Inferior parietal cortex (tissue), 1 donor: ENCODE measurements at regions not wholly inside any gene's neighbourhood (a gene's known extent, or its start where the extent isn't known, plus 50 kb on each side); places are given as distances from the start of the nearest gene placed in this dataset.

ENCODE experiments used
- DNase-seq: peaks from one replicate; pipeline ENCODE4 v3.0.0-alpha.2; 2016; ENCODE audit errors: extremely low spot score

DNA sequence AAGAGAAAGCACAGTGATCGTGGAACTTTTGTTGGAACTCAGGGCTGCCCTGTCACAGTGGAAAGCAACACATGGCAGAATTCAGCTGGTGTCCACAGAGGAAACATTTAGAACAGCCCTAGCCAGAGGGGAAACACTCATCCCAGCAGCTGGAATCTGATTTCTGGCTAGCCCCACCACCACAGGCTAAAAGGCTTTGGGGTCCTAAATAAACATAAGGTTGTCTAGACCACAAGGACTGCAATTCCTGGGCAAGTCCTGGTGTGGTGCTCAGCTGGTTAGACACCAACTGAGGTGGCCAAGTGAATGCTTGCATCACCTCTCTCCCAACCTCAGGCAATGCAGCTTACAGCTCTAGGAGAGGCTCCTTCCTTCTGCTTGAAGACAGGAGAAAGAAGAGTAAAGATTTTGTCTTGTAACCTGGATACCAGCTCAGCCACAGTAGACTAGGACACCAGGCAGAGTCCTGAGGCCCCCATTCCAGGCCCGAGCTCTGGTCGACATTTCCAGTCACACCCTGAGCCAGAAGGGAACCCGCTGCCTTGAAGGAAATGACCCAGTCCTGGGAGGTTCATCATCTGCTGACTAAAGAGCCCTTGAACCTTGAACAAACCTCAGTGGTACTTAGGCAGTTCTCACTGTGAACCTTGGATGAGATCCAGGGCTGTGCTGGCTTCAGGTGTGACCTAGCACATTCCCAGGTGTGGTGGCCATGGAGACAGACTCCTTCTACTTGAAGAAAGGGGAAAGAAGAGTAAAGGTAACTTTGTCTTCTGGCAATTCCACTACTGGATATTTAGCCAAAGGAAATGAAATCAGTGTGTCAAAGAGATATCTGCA lies 85.4 kb upstream of the PLXNC1 start:
- no peak for DNase-seq

DNA sequence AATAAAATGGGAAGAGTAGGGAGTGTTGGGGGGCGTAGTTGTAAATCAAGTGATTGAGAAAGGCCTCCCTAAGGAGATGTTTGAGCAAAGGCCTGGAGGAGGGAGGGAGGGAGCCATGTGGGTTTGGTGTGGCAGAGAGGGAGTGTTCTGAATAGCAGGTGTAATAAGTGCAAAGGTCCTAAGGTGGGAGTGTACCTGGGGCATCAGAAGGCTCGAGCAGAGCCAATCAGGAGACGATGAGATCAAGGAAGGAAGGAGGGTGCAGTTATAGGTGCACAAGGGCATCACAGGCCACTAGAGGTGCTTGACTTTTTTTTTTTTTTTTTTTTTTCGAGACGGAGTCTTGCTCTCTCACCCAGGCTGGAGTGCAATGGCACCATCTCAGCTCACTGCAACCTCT lies 77.9 kb upstream of the PLXNC1 start:
- DNase-seq: no peak

DNA sequence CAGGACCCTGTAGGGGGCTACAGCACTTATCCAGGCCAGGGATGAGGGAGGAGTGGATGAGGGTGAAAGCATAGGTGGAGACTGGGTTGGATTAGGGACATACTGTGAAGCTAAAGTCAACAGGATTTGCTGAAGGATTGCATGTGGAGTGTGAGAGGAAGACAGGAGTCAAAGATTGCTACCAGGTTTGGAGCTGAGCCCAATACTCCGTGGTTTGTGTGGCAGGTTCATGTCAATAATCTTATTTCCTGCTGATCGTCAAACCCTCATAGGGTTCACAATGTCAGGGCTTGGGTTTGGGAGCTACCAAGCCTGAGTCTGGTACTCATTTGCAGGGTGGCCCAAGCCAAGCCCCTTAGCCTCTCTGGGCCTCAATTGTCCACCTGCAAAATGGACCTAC lies 77.1 kb upstream of the PLXNC1 start:
- DNase-seq: no peak

DNA sequence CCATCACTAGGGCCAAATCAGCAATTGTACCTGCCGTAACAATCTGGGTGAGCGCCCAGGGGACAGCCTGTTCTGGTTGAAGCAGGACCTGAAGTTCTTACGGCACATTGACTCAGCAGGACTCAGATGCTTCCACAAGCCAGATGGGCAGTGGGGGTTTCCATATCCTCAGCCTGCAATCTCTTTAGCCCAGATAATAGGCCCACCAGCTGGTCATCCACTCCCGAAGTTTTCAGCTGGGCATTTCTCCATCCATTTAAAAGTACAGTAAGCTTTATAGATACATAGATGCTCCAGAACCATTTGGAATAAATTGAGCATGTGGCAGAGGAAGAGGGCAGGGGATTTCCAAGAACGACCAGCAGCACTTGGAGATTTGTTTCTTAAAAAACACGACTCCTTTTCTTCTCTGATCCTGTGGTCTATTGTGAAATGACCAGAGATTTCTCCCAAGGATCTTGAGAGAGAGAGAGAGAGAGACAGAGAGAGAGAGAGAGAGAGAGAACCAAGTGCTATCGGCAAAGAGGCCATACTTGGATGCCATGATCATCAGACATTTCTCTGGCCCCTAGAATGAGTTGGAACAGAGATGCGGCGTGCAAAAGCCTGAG lies 74.8 kb upstream of the PLXNC1 start:
- no peak for DNase-seq

DNA sequence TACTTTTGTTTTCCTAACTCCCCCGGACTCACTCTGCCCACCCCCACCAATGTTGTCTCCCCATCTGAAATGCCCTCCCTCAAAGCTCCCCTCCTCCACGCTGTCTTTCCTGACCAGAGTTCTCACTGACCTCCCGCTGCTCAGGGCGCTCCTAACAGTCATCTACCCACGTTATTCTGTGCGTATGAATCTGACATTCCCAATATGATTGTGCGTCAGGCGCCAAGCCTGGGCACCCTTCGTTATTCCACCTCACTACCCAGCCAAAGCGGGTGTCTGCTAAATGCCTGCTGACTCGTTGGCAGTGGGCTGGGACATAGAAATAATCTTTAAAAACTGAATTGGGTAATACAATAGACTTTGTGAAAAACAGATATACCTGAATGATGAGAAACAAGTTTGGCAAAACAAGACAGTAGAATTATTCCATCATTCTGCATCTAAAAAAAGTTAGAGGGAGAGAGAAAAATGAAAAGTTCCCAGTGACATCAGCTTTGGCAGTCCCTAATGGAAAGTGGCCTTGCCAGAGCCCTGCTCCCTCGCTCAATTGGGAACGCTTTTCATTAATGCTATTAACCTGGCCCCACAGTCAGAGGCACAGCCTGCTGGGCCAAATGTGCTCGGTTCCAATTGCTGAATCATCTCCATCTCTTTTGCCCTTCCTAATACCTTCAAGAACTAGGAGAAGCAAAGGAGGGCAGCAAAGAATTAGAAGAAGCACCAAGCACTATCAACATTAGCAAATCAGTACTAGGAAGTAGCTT lies 74.0 kb upstream of the PLXNC1 start:
- no peak for DNase-seq

DNA sequence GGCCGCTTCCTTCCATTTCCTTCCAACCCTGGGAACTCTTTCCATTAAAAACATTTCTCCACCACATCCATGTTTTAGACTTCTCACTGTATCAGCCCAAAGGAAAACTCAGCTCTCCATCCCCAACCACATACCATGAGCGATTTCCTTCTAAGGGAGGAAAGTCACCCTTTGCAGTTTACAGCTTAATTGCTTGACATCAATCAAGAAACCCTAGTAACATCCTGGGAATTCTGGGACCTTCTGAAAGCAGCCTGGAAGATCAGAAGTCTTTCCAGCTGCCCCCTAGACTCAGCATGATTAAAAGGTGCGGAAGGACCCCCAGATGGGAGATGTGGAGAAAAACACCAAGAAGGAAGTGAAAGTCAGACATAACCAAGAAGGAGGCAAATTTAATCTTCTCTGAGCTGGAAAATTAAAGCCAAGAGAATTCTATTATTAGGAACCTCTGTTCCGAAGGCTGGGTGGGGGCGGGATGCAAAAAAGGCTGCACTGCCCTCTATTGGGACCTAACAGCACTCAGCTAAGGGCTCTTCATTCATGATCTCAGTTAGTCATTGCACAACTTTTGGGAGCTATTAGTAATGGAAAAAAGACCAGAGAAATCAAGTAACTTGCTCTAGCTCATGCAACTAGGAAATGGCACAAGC lies 73.3 kb upstream of the PLXNC1 start:
- DNase-seq: no peak

DNA sequence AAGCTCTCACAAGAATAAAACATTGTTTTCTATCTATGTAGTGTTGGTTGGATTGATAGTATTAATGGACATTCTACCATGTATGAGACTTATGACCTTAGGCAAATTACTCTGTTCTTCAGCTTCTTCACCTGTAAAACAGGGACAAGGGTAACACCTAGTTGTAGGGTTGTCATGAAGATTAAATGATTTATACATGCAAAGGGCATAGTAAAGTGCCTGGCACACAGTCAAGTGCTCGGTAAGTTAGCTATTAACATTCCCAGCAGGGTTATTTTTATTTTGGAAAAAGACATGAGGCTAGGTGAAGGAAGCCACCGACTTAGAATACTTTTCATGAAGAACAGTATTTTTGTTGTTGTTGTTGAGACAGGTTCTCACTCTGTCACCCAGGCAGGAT lies 71.2 kb upstream of the PLXNC1 start:
- DNase-seq: no peak

DNA sequence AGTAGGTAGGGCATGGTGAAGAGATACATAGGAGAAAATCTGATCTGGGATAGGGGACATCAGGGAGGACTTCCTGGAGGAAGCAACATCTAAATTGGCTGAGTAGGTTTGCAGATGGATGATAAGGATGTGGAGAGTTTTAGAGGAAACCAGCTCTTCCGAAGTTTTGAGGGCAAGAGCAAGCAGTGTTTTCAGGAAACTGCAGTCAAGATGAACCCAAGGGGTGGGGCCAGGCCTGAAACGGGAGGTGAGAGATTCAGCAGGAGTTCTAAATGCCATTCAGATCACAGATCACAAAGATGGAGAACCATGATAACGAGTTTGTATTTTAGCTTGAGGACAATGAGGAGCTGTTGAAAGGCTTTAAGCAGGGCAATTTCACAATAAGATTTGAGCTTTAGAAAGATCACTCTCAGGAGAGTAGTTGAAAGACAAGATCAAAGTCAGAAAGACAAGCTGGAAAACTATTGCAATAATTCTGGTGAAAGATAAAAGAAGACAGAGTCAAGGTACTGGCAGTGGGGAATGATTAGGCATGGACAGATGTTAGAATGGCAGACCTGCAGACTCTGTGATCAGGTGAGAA lies 70.1 kb upstream of the PLXNC1 start:
- DNase-seq: no peak

DNA sequence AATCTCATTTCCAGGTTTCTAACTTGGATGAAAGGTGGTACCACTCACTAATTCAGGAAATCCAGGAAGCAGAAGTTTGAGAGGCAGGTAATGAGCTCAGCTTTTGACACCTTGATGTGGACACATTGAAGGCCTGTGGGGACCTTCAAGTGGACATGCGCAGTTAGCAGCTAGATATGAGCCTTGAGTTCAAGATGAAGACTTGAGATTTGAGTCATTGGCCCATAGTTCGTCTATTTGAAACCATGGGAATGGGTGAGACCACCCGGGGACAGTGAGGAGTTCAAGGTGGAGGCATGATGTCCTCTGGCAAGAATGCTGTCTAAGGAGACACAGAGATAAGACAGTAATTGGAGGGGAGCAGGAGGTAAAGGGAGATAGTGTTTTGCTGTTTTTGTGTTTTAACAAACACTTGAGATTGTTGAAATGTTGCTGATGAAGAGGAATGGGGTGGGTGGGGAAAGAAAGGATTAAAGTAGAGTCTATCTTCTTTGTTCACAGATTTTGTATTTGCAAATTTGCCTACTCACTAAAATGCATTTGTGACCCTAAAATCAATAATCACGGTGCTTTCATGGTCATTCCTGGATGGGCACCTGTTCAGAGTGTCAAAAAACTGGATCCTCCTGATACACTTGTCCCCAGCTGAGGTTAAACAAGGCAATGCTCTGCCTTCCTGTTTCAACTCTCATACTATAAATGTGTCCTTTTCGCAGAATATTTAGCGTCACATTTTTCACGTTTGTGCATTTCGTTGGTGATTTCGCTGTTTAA lies 69.5 kb upstream of the PLXNC1 start:
- DNase-seq: no peak

DNA sequence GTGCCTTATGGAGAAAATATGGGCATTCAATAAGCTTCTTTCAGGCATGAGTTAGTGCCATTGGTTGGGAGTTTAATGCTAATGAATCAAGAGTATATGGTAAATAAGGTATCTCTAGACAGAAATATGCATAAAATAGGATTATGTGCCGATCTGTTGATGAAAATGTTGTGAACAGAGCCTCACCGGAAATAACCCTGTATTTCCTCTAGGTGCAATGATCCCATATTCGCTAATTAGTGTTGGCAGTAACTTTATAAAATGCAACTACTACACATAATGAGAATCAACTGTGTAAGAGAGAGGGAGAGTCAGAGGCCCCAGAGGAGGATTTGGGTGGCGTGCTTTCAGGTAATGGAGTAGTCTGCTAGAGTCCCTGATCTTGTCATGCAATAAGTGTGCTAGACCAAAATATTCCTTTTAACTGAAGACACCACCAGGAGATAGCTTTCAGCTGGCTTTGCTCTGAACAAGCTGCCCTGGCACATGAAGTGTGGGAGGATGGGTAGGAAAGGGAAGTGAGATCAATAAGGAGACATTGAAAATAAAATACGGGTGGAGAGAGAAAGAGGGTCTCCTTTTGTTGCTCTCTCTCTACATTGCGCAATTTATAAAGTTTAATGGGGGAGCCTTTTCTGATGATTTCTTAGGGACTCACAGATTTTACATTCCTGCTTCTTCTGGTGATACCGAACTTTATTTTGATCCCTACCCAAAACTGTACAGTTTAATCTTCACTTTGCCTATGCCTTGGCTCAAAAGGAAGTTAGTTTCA lies 68.6 kb upstream of the PLXNC1 start:
- DNase-seq: no peak

DNA sequence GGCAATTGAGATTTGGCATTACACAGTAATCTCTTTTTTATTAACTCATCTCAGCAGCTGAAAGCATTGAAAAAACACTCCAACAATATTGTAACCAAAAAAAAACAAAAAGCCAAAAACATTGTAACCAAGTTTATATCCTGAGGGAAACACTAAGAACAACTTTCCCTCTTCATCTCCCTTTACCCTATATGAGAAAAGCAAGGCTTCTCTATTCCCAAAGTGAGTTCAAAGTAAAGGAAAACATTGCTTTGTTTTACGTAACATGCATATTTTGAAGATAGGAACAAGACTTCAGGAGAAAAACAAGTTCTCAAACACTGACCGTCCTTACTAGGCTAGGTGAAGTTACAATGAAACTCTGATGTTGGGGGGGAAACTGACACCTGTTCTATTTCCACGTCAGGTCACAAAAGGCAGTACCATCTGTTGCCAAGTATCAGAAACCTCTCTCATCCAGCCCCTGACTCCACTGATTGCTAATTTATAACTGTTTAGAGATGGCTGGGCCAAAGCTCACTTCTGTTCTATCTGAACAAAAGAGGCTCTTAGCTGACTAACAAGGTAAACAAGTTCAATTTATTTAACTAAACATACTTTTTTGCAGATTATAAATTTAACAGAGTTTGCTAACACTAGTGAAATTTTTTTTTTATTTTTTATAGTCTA lies 67.9 kb upstream of the PLXNC1 start:
- DNase-seq: no peak

DNA sequence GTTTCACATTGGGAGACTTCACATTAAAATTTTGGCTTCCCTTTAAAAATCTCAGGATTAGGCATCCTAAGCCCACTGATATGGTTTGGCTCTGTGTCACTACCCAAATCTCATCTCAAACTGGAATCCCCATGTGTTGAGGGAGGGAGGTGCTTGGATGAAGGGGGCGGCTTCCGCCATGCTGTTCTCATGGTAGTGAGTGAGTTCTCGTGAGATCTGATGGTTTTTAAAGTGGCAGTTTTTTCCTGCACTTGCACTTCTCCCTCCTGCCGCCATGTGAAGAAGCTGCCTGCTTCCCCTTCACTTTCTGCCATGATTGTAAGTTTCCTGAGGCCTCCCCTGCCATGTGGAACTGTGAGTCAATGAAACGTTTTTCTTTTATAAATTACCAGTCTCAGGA lies 65.7 kb upstream of the PLXNC1 start:
- DNase-seq: no peak

DNA sequence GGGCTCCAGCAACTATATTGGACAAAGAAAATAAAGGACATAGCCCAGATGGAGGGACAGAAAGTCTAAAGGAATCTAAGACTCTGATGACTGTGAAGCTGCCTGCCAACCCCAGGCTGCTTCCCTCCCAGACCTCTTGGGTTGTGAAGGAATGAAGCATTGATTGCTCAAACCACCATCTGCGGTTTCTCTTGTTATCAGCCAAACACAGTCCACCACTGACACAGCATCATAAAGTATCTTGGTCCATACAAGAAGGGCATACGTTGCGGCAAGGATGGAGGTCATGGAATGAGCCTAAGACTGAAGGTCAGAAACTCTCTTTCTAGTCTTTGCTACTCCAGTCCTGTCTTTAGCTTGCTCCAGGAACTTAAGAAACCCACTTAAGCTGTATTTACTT lies 58.5 kb upstream of the PLXNC1 start:
- DNase-seq: no peak

DNA sequence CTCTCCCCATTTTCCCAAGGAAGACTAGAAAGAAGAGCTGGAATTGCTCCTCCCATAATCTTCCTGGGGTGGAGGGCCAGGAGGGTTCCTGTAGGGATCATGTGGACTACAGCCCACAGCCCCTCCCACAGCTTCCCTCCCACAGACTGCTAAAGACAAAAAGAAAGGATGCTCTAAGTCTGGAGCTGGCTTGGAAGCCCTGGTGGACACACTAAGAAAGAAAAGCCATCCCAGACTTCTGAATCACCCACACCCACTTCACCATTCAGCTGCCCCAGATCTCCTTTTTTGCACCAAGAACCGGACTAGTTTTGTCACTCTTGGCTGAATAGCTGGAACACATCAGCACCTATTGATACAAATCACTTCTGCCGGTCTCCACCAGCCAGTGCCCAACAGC lies 56.8 kb upstream of the PLXNC1 start:
- DNase-seq: no peak

DNA sequence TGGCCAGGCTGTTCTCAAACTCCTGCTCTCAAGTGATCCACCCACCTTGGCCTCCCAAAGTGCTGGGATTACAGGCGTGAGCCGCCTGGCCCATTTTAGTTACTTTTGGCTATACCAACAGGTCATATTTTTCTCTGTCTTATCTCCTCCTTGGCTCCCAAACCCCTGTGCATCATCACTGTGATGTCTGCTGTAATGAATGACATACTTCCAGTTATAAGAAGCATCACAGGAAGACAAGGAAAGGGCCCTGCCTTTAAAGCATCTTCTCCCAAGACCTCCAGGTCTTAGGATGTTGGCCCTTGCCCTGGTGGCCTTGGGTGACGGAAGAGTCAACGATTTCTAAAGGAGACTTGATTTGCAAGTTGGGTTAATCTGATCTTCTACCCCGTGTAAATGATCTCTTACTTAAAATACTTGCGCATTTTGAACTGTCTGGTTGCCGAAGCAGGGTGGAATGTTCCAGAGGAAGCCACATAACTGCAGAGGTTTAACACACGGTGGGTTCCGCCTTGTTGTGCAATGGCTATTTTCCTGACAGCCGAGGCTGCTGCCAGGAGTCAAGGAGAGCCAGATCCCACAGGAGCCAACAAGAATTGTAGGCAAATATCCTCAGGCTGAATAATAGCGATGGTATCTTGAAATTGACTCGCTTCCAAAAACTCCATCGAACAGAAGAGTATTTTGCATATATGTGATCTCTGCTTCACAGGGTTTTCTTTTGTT lies 55.7 kb upstream of the PLXNC1 start:
- no peak for DNase-seq

DNA sequence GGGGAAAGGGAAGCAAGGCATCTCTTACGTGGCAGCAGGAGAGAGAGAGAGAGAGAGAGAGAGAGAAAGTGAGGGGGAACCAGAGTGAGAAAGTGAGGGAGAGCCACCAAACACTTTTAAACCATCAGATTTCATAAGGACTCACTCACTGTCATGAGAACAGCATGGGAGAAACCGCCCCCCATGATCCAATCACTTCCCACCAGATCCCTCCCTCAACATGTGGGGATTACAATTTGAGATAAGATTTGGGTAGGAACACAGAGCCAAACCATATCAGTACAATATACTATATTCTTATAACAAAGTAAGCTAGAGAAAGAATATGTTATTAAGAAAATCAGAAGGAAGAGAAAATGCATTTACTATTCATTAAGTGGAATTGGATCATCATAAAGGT lies 53.7 kb upstream of the PLXNC1 start:
- no peak for DNase-seq

DNA sequence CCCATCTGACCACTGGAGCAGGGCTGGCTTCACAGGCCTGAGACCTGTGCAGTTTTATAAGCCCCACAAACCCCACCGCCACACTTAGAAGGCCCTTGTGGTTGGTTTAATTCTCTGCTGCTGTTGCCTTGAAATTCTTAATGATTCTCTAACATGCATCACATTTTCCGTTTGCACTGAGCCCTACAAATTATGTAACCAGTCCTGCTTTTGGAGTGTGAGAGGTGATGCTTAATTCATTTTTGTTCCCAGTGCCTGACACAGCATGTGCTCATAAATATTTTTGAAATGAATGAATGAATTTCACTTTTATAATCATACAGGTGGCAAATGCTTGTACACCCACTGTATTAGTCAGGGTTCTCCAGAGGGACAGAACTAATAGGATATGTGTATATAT lies 52.8 kb upstream of the PLXNC1 start:
- no peak for DNase-seq

DNA sequence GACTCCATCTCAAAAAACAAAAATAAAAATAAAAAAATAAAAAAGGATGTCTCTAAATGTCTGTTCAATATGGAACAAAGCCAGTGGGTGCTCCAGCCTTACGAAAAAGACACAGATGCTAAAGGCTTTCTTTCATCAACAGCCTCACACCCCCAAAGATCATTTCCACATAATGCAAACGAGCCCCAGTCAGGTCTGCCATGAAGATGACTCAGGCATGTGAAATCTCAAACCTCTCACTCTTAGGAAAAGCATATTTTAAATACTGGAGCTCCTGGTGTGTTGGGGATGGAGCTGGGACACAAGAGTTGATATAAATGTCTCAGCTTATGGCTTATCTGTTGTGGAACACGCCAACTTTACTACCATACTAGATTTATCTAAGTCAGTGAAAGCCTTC lies 49.9 kb upstream of the PLXNC1 start:
- no peak for DNase-seq
